Liver (tissue), 3 donors: ENCODE measurements at regions not wholly inside any gene's neighbourhood (a gene's known extent, or its start where the extent isn't known, plus 50 kb on each side); places are given as distances from the start of the nearest gene placed in this dataset.

Experiments used
- EGR1 ChIP-seq, 2 donors: IDR thresholded peaks; 2 replicates each; pipeline ENCODE4 v1.6.1; 2016 to 2018; ENCODE audit warnings: antibody characterized with exemption in 2 of 2, low read depth in 2 of 2
- FOXA2 ChIP-seq: IDR thresholded peaks from 2 replicates; pipeline ENCODE4 v1.6.1; 2016; ENCODE audit warnings: antibody characterized with exemption
- RXRA ChIP-seq, 2 donors: IDR thresholded peaks; 2 replicates each; pipeline ENCODE4 v1.6.1; 2017 to 2018; ENCODE audit warnings: antibody characterized with exemption in 2 of 2, mild to moderate bottlenecking in 1 of 2
- SP1 ChIP-seq: IDR thresholded peaks from 2 replicates; pipeline ENCODE4 v1.6.1; 2018; ENCODE audit warnings: antibody characterized with exemption, mild to moderate bottlenecking
- TAF1 ChIP-seq: conservative IDR thresholded peaks from 2 replicates; pipeline ENCODE4 v1.6.1; 2016; ENCODE audit warnings: antibody characterized with exemption, mild to moderate bottlenecking
- TF ChIP-seq, protein P1 (sequence below): IDR thresholded peaks from 2 replicates; pipeline ENCODE4 v1.6.1; 2016; ENCODE audit warnings: antibody characterized with exemption
- TF ChIP-seq, protein P2 (sequence below): IDR thresholded peaks from 2 replicates; pipeline ENCODE4 v1.6.1; 2016; ENCODE audit warnings: antibody characterized with exemption
- TF ChIP-seq, protein P3 (sequence below): fragments of 150-350 bp; IDR thresholded peaks from 2 replicates; pipeline ENCODE4 v1.5.1; 2017; ENCODE audit warnings: improper control_type of control experiment, low read depth, low read length; ENCODE audit not compliant: missing input control
- donor health status: healthy.
- donor health status: healthy.

DNA sequence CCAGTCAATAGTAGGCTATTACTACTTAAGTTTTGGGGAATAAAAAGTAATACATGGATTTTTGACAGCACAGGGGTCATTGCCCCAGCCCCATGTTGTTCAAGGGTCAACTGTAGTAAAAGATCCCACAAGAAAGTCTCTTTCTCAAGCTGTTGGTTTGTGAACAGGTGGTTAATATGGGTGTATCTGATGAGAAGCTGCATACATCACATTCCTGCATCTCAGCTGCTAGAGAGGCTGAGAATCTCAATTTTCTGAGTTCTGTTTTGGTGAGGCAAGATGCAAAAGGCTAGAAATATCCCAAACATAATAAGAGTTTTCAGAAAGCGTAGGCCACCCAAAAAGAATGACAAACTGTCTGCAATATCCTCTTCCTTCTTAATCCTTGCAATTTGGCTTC lies 76.8 kb upstream of the DAPK1 start:
- TF ChIP-seq, protein P1, sequence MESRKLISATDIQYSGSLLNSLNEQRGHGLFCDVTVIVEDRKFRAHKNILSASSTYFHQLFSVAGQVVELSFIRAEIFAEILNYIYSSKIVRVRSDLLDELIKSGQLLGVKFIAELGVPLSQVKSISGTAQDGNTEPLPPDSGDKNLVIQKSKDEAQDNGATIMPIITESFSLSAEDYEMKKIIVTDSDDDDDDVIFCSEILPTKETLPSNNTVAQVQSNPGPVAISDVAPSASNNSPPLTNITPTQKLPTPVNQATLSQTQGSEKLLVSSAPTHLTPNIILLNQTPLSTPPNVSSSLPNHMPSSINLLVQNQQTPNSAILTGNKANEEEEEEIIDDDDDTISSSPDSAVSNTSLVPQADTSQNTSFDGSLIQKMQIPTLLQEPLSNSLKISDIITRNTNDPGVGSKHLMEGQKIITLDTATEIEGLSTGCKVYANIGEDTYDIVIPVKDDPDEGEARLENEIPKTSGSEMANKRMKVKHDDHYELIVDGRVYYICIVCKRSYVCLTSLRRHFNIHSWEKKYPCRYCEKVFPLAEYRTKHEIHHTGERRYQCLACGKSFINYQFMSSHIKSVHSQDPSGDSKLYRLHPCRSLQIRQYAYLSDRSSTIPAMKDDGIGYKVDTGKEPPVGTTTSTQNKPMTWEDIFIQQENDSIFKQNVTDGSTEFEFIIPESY: no peak
- TF ChIP-seq, protein P2, sequence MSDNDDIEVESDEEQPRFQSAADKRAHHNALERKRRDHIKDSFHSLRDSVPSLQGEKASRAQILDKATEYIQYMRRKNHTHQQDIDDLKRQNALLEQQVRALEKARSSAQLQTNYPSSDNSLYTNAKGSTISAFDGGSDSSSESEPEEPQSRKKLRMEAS: no peak
- TF ChIP-seq, protein P3, sequence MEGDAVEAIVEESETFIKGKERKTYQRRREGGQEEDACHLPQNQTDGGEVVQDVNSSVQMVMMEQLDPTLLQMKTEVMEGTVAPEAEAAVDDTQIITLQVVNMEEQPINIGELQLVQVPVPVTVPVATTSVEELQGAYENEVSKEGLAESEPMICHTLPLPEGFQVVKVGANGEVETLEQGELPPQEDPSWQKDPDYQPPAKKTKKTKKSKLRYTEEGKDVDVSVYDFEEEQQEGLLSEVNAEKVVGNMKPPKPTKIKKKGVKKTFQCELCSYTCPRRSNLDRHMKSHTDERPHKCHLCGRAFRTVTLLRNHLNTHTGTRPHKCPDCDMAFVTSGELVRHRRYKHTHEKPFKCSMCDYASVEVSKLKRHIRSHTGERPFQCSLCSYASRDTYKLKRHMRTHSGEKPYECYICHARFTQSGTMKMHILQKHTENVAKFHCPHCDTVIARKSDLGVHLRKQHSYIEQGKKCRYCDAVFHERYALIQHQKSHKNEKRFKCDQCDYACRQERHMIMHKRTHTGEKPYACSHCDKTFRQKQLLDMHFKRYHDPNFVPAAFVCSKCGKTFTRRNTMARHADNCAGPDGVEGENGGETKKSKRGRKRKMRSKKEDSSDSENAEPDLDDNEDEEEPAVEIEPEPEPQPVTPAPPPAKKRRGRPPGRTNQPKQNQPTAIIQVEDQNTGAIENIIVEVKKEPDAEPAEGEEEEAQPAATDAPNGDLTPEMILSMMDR: no peak
- TF ChIP-seq SP1 (no peak), EGR1 (IDR thresholded peaks at IDR 0.05; ENCODE audit: low read depth in 2 of 2) (no peak), FOXA2 (no peak), RXRA (IDR thresholded peaks at IDR 0.05) (no peak), TAF1 (no peak)
